ENCODE measurements at regions not wholly inside any gene's neighbourhood (a gene's known extent, or its start where the extent isn't known, plus 50 kb on each side); places are given as distances from the start of the nearest gene placed in this dataset.

GRCh38 chr18:56196495-56197225, 441.7 kb downstream of the TXNL1 start:
- no peaks in the 10 kb centered on the region for H3K9me3 ChIP-seq (ENCODE audit: low read depth, low read length)
- TF ChIP-seq POLR2AphosphoS5 (IDR thresholded peaks at IDR 0.05; ENCODE audit: borderline replicate concordance, low read depth, low read length) (no peak), EZH2 (IDR thresholded peaks at IDR 0.05) (no peak), FOXP2 (optimal IDR thresholded peaks at IDR 0.05; ENCODE audit: control extremely low read depth, extremely low read length, insufficient read depth) (no peak)
- DNase-seq (ENCODE audit: low read depth, low spot score), result no peak
- H3K4me3 ChIP-seq, result no peak overlapping the region
- no peaks in the 10 kb centered on the region for H3K36me3 ChIP-seq (ENCODE audit: insufficient read depth, low read length)
- H3K27ac ChIP-seq, result no peak overlapping the region
- H3K9ac ChIP-seq (ENCODE audit: insufficient read length), result no peak overlapping the region

GRCh38 chr18:56191334-56191733, 447.1 kb downstream of the TXNL1 start:
- H3K27ac ChIP-seq, result no peak overlapping the region
- TF ChIP-seq POLR2AphosphoS5 (IDR thresholded peaks at IDR 0.05; ENCODE audit: borderline replicate concordance, low read depth, low read length) (no peak), FOXP2 (optimal IDR thresholded peaks at IDR 0.05; ENCODE audit: control extremely low read depth, extremely low read length, insufficient read depth) (no peak), EZH2 (IDR thresholded peaks at IDR 0.05) (no peak)
- H3K9ac ChIP-seq (ENCODE audit: insufficient read length), result no peak overlapping the region
- no peak overlapping the region for H3K4me3 ChIP-seq
- DNase-seq (ENCODE audit: low read depth, low spot score), result no peak
- no peaks in the 10 kb centered on the region for H3K36me3 ChIP-seq (ENCODE audit: insufficient read depth, low read length)
- no peaks in the 10 kb centered on the region for H3K9me3 ChIP-seq (ENCODE audit: low read depth, low read length)

GRCh38 chr18:56189615-56190014, 448.8 kb downstream of the TXNL1 start:
- H3K9me3 ChIP-seq (ENCODE audit: low read depth, low read length), result no peaks in the 10 kb centered on the region
- no peak overlapping the region for H3K27ac ChIP-seq
- H3K9ac ChIP-seq (ENCODE audit: insufficient read length), result no peak overlapping the region
- no peak overlapping the region for H3K4me3 ChIP-seq
- TF ChIP-seq POLR2AphosphoS5 (IDR thresholded peaks at IDR 0.05; ENCODE audit: borderline replicate concordance, low read depth, low read length), result no peak
- no peak for TF ChIP-seq FOXP2 (optimal IDR thresholded peaks at IDR 0.05; ENCODE audit: control extremely low read depth, extremely low read length, insufficient read depth)
- no peak for TF ChIP-seq EZH2 (IDR thresholded peaks at IDR 0.05)
- no peaks in the 10 kb centered on the region for H3K36me3 ChIP-seq (ENCODE audit: insufficient read depth, low read length)
- DNase-seq (ENCODE audit: low read depth, low spot score), result no peak

GRCh38 chr18:56188529-56189275, 449.7 kb downstream of the TXNL1 start:
- no peak overlapping the region for H3K4me3 ChIP-seq
- H3K36me3 ChIP-seq (ENCODE audit: insufficient read depth, low read length), result no peaks in the 10 kb centered on the region
- no peak overlapping the region for H3K9ac ChIP-seq (ENCODE audit: insufficient read length)
- DNase-seq (ENCODE audit: low read depth, low spot score), result no peak
- no peaks in the 10 kb centered on the region for H3K9me3 ChIP-seq (ENCODE audit: low read depth, low read length)
- TF ChIP-seq EZH2 (IDR thresholded peaks at IDR 0.05) (no peak), FOXP2 (optimal IDR thresholded peaks at IDR 0.05; ENCODE audit: control extremely low read depth, extremely low read length, insufficient read depth) (no peak), POLR2AphosphoS5 (IDR thresholded peaks at IDR 0.05; ENCODE audit: borderline replicate concordance, low read depth, low read length) (no peak)
- no peak overlapping the region for H3K27ac ChIP-seq

GRCh38 chr18:56186319-56186718, 452.1 kb downstream of the TXNL1 start:
- H3K4me3 ChIP-seq, result no peak overlapping the region
- H3K9ac ChIP-seq (ENCODE audit: insufficient read length), result no peak overlapping the region
- H3K27ac ChIP-seq, result no peak overlapping the region
- TF ChIP-seq EZH2 (IDR thresholded peaks at IDR 0.05) (no peak), FOXP2 (optimal IDR thresholded peaks at IDR 0.05; ENCODE audit: control extremely low read depth, extremely low read length, insufficient read depth) (no peak), POLR2AphosphoS5 (IDR thresholded peaks at IDR 0.05; ENCODE audit: borderline replicate concordance, low read depth, low read length) (no peak)
- no peaks in the 10 kb centered on the region for H3K36me3 ChIP-seq (ENCODE audit: insufficient read depth, low read length)
- no peak for DNase-seq (ENCODE audit: low read depth, low spot score)
- no peaks in the 10 kb centered on the region for H3K9me3 ChIP-seq (ENCODE audit: low read depth, low read length)

GRCh38 chr18:56185126-56185525, 453.3 kb downstream of the TXNL1 start:
- H3K9ac ChIP-seq (ENCODE audit: insufficient read length), result no peak overlapping the region
- H3K27ac ChIP-seq, result no peak overlapping the region
- DNase-seq (ENCODE audit: low read depth, low spot score), result no peak
- no peak overlapping the region for H3K4me3 ChIP-seq
- H3K36me3 ChIP-seq (ENCODE audit: insufficient read depth, low read length), result no peaks in the 10 kb centered on the region
- no peaks in the 10 kb centered on the region for H3K9me3 ChIP-seq (ENCODE audit: low read depth, low read length)
- TF ChIP-seq POLR2AphosphoS5 (IDR thresholded peaks at IDR 0.05; ENCODE audit: borderline replicate concordance, low read depth, low read length) (no peak), EZH2 (IDR thresholded peaks at IDR 0.05) (no peak), FOXP2 (optimal IDR thresholded peaks at IDR 0.05; ENCODE audit: control extremely low read depth, extremely low read length, insufficient read depth) (no peak)

GRCh38 chr18:56176751-56177150, 461.6 kb downstream of the TXNL1 start:
- no peak overlapping the region for H3K4me3 ChIP-seq
- no peak for DNase-seq (ENCODE audit: low read depth, low spot score)
- H3K36me3 ChIP-seq (ENCODE audit: insufficient read depth, low read length), result no peaks in the 10 kb centered on the region
- no peaks in the 10 kb centered on the region for H3K9me3 ChIP-seq (ENCODE audit: low read depth, low read length)
- H3K9ac ChIP-seq (ENCODE audit: insufficient read length), result no peak overlapping the region
- H3K27ac ChIP-seq, result no peak overlapping the region
- TF ChIP-seq EZH2 (IDR thresholded peaks at IDR 0.05) (no peak), FOXP2 (optimal IDR thresholded peaks at IDR 0.05; ENCODE audit: control extremely low read depth, extremely low read length, insufficient read depth) (no peak), POLR2AphosphoS5 (IDR thresholded peaks at IDR 0.05; ENCODE audit: borderline replicate concordance, low read depth, low read length) (no peak)

- DNase-seq (ENCODE audit: low read depth, low spot score), result no peak
- Histone ChIP-seq H3K4me3 (no peak overlapping the region), H3K36me3 (ENCODE audit: insufficient read depth, low read length) (no peaks in the 10 kb centered on the region), H3K9ac (ENCODE audit: insufficient read length) (no peak overlapping the region), H3K27ac (no peak overlapping the region), H3K9me3 (ENCODE audit: low read depth, low read length) (no peaks in the 10 kb centered on the region)
- TF ChIP-seq POLR2AphosphoS5 (IDR thresholded peaks at IDR 0.05; ENCODE audit: borderline replicate concordance, low read depth, low read length) (no peak), FOXP2 (optimal IDR thresholded peaks at IDR 0.05; ENCODE audit: control extremely low read depth, extremely low read length, insufficient read depth) (no peak), EZH2 (IDR thresholded peaks at IDR 0.05) (no peak)
Observed at GRCh38 chr18:56175330-56176001, 462.9 kb downstream of the TXNL1 start.

Data from SK-N-MC (cell line).